Psoas muscle (tissue), 7 donors: ENCODE measurements at regions not wholly inside any gene's neighbourhood (a gene's known extent, or its start where the extent isn't known, plus 50 kb on each side); places are given as distances from the start of the nearest gene placed in this dataset.

Experiments used
- ATAC-seq, 4 donors: fragments of 200-7000 bp; cut with Tn5 transposase; one replicate each; pipeline ENCODE4 v1.9.1; 2020; ENCODE audit warnings: moderate library complexity in 3 of 4, mild to moderate bottlenecking in 2 of 4
- DNase-seq, 2 donors: peaks; one replicate each; pipeline ENCODE4 v3.0.0-alpha.2; 2020
- H3K27ac ChIP-seq: fragments of 200-600 bp; one replicate; pipeline ENCODE4 v1.8.0; 2022
- H3K27me3 ChIP-seq, 3 donors: fragments of 200-600 bp in 1 of 3; one replicate each; pipeline versions ENCODE4 v1.6.1 to v1.8.0; 2013 to 2022; ENCODE audit warnings: low read length in 2 of 3, mild to moderate bottlenecking in 2 of 3, moderate library complexity in 1 of 3; ENCODE audit not compliant: insufficient read depth in 3 of 3
- H3K36me3 ChIP-seq, 2 donors: fragments of 200-600 bp in 1 of 2; one replicate each; pipeline versions ENCODE4 v1.6.1 to v1.8.0; 2013 to 2022; ENCODE audit warnings: low read depth in 1 of 2, mild to moderate bottlenecking in 1 of 2, moderate library complexity in 1 of 2; ENCODE audit not compliant: insufficient read depth in 1 of 2
- H3K4me1 ChIP-seq: fragments of 200-600 bp; one replicate; pipeline ENCODE4 v1.8.0; 2022
- H3K4me3 ChIP-seq: fragments of 200-600 bp; one replicate; pipeline ENCODE4 v1.8.0; 2022; ENCODE audit warnings: mild to moderate bottlenecking
- H3K9me3 ChIP-seq: fragments of 200-600 bp; one replicate; pipeline ENCODE4 v1.8.0; 2022
- WGBS, 3 donors: extraction: QIAGEN DNeasy Blood & Tissue Kit; methylation state at CpG; one replicate each; pipeline versions ENCODE4 v1.1.6 to v1.1.7; 2013; 5-methylcytosine and 5-hydroxymethylcytosine counted together
- intact Hi-C, 2 donors: fragments of 100-400 bp; cut with DNase I; formaldehyde crosslinking; loops; one replicate each; pipeline versions ENCODE4 v1.11.0 to v1.14.2; 2022
- TF ChIP-seq, protein P1 (sequence below): fragments of 200-600 bp; IDR thresholded peaks from one replicate; pipeline ENCODE4 v1.8.0; 2022; ENCODE audit warnings: antibody characterized with exemption
- donor health status: healthy with polysubstance abuse.
- donor health status: DM: no; HTN: no; CAD: no; lungs with moderate emphysema.
- donor health status: Bipolar disorder and iron deficiency.
- donor health status: healthy.
- donor health status: DM: yes; HTN: yes; CAD: no.
- donor health status: DM: no; HTN: no; CAD: no.
- donor health status: DM: yes; HTN: yes; CAD: no.

DNA sequence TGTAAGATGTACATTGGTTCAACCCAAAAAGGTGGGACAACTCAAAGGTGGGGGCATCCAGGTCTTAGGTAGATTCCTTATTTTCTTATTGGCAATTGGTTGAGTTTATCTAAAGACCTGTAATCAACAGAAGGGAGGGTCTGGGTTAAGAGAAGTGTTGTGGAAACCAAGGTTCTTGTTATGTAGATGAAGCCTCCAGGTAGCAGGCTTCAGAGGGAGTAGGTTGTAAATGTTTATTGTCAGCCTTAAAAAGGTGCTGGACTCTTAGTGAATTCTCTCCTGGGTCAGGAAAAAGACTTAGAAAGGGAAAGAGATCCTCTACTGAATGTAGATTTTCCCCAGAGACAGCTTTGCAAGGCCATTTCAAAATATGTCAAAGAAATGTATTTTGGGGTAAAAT, 125.3 kb upstream of the NDUFV2 start:
- TF ChIP-seq, protein P1, sequence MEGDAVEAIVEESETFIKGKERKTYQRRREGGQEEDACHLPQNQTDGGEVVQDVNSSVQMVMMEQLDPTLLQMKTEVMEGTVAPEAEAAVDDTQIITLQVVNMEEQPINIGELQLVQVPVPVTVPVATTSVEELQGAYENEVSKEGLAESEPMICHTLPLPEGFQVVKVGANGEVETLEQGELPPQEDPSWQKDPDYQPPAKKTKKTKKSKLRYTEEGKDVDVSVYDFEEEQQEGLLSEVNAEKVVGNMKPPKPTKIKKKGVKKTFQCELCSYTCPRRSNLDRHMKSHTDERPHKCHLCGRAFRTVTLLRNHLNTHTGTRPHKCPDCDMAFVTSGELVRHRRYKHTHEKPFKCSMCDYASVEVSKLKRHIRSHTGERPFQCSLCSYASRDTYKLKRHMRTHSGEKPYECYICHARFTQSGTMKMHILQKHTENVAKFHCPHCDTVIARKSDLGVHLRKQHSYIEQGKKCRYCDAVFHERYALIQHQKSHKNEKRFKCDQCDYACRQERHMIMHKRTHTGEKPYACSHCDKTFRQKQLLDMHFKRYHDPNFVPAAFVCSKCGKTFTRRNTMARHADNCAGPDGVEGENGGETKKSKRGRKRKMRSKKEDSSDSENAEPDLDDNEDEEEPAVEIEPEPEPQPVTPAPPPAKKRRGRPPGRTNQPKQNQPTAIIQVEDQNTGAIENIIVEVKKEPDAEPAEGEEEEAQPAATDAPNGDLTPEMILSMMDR: no peak
- Histone ChIP-seq H3K27ac (no peak overlapping the region), H3K36me3 (no peaks in the 10 kb centered on the region), H3K27me3 (no peaks in the 10 kb centered on the region), H3K4me1 (no peaks in the 10 kb centered on the region), H3K4me3 (no peak overlapping the region), H3K9me3 (no peaks in the 10 kb centered on the region)
- no peak for ATAC-seq
- intact Hi-C loops: no loop called here
- DNase-seq: no peak

DNA sequence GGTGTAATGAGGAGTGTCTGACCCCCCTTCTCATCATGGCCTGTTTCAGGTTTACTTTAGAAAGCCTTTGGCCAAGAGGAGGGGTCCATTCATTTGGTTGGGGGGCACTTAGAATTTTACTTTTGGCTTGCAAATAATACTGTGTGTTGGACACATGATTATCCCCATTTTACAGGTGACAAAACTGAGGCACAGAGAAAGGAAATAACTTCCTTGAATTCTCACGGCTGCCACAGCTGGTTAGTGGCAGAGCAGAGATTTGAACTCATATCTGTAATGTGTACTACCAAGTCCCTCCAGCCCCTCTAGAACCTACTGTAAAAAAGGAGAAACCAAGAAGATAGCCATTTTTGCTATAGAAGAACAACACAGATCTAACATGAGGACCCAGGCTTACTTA, 124.8 kb upstream of the NDUFV2 start:
- TF ChIP-seq, protein P1: no peak
- no peak for DNase-seq
- no peaks in the 10 kb centered on the region for H3K36me3 ChIP-seq
- intact Hi-C loops: no loop called here
- H3K4me1 ChIP-seq: no peaks in the 10 kb centered on the region
- H3K9me3 ChIP-seq: no peaks in the 10 kb centered on the region
- 87 to 96% (median 92%) methylated on average over 1 of the region's 1 CpG for WGBS, 3 donors
- no peaks in the 10 kb centered on the region for H3K27me3 ChIP-seq
- no peak for ATAC-seq
- no peak overlapping the region for H3K27ac ChIP-seq
- H3K4me3 ChIP-seq: no peak overlapping the region

DNA sequence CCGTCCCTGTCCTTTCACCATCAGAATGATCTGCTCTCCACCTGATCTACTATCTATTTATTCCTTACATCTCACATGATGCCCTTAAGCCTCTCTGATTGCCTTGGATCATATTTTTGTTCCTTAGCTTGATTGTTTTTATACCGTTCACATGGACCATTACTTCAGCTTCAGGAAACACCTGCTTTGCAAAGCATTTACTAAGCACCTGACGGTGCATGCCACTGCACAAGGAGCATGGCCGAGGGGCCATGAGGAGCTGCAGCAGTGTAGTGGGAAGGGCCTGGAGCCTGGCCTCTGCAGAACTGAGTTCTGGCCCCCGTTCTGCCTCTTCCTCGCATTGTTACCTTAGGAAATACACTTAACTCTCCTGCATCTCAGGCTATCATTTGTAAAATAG, 124.1 kb upstream of the NDUFV2 start:
- DNase-seq (no peak), ATAC-seq (no peak)
- H3K27ac ChIP-seq: no peak overlapping the region
- WGBS, 3 donors: 69 to 78% (median 74%) methylated on average over 6 of the region's 6 CpGs
- no peaks in the 10 kb centered on the region for H3K27me3 ChIP-seq
- intact Hi-C loops: no loop called here
- H3K9me3 ChIP-seq: no peaks in the 10 kb centered on the region
- no peaks in the 10 kb centered on the region for H3K36me3 ChIP-seq
- H3K4me3 ChIP-seq: no peak overlapping the region
- H3K4me1 ChIP-seq: no peaks in the 10 kb centered on the region
- TF ChIP-seq, protein P1: no peak

DNA sequence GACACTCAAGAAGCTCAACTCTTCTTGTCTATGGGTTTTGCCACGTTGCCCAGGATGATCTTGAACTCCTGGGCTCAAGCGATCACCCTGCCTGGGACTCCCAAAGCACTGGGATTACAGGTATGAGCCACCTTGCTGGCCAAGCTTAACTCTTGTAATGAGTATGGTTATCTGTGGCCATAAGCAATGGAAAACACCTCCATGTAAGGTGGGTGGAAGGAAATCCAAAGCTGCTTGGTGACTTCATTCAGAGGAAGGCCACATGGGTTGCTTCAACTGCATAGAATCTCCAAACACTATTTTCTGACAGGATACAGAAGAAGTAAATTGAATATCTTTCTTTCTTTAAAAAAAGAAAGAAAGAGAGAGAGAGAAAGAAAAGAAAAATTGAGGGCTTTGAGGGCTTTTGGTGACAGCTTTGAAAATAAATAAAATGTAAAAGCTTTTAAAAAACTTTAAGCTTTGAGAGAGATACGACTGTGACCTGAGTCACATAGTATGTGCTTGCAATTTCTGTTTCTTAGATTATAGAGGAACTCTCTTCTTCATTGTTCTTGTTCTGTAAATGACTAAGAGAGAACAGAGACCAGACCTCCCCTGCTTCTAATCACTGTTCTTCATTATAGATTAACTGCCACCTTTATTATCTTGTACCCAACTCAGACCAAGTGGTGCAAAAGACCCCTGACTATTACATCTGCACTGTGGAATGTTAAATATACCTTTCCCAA, 123.1 kb upstream of the NDUFV2 start:
- H3K4me1 ChIP-seq: no peaks in the 10 kb centered on the region
- H3K4me3 ChIP-seq: no peak overlapping the region
- no peak for DNase-seq
- no peaks in the 10 kb centered on the region for H3K27me3 ChIP-seq
- ATAC-seq: no peak
- no peaks in the 10 kb centered on the region for H3K9me3 ChIP-seq
- H3K27ac ChIP-seq: no peak overlapping the region
- TF ChIP-seq, protein P1: no peak
- 81 to 97% (median 96%) methylated on average over 3 of the region's 3 CpGs for WGBS, 3 donors
- no peaks in the 10 kb centered on the region for H3K36me3 ChIP-seq
- intact Hi-C loops: no loop called here

DNA sequence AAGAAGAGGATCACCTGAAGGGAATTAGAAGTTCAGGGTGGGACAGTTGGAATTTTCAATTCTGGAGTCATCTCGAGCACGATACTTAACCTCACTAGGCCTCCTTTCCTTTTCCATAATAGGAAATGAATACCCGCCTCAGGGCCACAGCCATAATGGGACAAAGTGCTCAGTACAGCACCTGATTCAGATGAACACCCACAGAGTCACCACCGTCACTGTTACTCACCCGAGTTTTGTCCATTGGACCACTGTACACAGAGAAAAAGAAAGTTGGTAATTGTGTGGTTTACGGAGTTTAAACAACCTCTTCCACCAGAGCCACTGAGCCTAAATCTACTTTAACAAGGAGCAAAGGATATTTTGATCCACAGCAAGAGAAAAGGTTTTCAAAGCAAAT, 122.0 kb upstream of the NDUFV2 start:
- TF ChIP-seq, protein P1: no peak
- no peaks in the 10 kb centered on the region for H3K27me3 ChIP-seq
- 91 to 95% (median 91%) methylated on average over 6 of the region's 6 CpGs for WGBS, 3 donors
- ATAC-seq (no peak), DNase-seq (no peak)
- H3K36me3 ChIP-seq: no peaks in the 10 kb centered on the region
- H3K4me3 ChIP-seq: no peak overlapping the region
- intact Hi-C loops: loop anchor here (10.0 kb wide), 2 partner anchors 146 to 316 kb away; no protein-coding TSS in a partner anchor
- no peak overlapping the region for H3K27ac ChIP-seq
- H3K4me1 ChIP-seq: no peaks in the 10 kb centered on the region
- no peaks in the 10 kb centered on the region for H3K9me3 ChIP-seq
